Left kidney (tissue), 1 donor: ENCODE measurements at regions not wholly inside any gene's neighbourhood (a gene's known extent, or its start where the extent isn't known, plus 50 kb on each side); places are given as distances from the start of the nearest gene placed in this dataset.

Source experiments
- DNase-seq: peaks from one replicate; pipeline ENCODE4 v3.0.0-alpha.2; 2013

DNA sequence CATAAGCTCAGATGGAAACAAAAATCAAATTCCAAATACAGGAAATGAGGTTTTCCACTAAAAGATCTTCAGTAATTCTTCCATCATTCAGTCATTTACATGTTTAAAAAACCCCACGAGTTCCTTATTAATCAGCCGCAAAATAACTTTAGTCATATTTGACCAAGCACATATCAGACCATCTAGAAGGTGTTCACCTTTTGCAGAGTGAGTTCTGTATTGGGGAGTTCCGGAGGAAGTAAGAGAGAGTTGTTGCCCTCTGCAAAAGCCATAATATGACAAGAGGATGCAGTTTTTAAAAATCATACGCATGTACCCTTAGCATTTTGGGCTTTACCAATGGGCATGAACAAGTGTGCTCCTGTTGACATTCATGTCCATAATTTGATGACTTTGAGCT is 61.6 kb downstream of the CCR1 start:
- DNase-seq, result no peak

DNA sequence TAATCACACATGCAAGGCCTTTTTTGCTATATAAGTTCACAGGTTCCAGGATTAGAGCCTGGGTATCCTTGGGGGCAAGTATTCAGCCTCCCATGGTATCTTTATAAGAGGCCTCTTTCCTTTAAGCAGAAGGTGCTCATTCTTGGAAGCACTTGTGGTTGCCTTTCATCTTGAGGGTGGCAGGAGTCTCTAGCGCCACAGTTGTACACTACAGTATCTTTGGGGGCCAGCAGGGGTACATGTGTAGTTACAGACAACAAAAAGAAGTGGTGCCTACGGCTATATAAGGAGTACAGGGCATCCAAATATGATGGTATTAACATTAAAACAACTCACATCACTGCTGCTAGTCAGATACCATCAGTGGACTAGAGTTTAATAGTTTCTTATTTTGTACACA is 62.1 kb downstream of the CCR1 start:
- no peak for DNase-seq

DNA sequence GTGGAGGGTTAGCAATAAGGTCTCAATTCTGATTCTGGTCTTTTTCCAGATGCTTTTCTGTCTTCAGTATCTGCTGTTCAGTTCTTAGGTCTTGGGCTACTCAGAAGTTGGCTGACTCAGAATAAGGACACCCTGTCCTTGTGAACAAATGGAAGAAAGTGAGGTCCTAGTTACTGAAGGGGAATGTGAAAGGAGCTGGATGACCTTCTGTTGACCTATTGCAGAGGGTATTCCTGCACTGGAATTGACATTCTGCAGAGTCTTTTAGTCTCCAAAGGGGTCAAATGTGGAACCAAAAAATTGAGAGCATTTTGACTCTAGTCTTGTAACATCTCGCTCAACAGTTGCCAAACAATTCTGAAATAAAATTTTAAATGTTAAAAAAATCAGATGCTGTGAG is 63.0 kb downstream of the CCR1 start:
- no peak for DNase-seq

DNA sequence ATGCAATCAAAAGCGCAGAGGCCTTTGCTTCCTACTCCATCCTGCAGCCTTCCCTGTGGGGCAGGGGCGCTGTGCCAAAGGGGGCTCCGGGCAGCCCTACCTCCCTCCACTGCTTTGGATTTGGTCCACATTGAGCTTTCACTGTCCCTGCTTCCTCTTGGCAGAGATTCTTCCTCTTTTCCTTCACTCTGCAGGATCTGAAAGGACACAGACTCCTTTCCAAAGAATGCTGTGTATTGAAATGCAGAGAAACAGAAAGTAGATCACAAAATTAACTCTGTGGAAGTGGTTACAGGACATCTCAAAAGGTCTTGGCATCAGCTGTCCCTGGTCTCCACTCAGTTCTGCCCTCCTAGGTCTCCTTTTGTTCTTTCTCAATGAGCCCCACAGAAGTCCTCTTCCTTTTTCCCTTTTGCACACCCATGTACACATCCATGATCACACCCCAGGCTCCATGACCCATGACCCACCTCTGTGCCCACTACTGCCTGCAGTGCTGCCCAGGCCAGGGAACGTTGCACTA is 64.1 kb downstream of the CCR1 start:
- no peak for DNase-seq

DNA sequence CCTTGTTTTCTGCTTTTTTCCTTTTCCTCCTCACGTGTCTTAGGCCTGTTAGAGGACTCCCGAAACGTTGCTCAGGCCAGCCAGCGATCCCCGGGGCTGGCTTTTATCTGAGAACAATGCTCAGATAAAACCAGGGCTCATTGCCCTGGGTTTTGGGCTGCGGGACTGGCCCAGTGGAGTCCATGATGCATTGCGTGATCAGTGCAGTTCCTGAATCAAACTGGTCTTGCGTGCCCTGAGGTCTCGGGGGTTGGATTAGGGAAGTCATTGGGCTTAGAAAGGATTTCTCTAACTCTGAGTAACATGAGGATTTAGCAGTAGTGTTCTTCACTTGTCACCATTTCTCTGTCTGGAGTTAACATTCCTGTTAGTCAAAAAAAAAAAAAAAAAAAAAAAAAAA is 66.3 kb downstream of the CCR1 start:
- DNase-seq, result no peak

DNA sequence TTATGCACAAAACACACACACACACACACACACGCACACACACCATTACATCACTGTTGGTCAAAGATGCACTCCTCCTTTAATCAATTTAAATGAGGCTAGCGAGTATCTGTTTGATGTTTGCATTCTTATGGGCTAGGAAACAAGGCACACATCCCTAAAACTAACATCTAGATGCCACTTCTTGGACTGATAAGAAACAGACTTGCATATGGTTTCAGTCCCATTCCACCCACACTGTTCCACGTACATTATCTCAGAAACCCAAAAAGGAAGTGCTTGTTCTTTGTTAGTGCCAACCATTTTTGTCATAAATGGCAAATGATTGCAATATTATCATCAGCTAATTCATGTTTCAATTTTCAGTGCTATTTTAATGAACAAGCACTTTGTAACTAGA is 69.5 kb downstream of the CCR1 start:
- DNase-seq, result no peak

DNA sequence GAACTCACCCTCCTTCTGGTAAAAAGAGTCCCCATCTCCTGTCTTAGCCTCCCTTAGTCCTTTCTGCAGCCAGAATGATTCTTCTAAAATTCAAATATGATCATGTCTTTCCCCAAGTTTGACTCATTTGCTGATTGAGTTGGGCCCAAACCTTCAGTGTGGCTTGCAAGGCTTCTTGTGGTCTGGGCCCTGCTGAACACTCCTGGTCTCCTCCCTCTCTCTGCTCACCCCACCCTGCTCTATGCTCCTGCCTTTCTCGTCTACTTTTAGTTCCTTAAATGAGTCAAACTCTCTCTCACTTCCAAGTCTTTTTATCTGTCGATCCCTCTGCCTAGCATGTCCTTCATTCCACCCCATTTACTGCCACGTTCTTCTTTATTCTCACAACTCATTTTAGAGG is 72.6 kb downstream of the CCR1 start:
- DNase-seq, result no peak

DNA sequence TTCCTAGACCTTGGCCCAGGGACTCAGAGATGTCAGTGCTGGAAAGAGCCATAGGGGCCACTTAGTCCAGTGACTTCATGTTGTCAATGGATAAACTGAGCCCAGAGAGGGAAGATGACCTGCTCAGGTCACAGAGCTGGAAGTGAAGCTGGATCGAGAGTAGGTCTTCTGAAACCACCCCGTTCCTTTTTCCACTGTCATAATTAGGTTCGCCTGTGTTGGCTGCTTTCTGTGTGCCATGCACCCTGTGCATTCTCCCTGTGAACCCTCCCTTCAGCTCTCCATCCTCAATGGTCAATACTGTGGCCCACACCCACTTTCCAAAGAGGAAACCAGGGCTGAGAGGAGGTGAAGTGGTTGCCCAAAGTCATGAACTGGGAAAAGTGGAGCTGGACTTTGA is 74.8 kb downstream of the CCR1 start:
- no peak for DNase-seq

DNA sequence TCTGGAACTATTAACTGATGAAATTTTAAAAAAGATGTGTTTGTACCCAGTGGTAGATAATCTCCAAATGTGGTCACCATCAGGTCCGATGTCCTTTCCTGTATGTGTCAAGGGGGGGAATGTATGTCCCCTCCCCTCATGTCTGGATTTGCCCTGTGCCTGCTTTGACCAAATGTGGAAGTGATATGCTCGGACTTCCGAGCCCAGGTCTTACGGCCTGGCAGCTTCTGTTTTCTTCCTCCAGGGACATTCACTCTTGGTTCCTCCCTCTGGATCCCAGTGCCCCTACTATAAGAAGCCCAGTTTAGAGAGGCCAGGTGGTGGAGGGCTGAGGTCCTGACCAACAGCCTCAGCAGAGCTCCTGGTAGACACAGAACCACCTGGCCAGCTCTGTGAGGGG is 75.5 kb downstream of the CCR1 start:
- no peak for DNase-seq

DNA sequence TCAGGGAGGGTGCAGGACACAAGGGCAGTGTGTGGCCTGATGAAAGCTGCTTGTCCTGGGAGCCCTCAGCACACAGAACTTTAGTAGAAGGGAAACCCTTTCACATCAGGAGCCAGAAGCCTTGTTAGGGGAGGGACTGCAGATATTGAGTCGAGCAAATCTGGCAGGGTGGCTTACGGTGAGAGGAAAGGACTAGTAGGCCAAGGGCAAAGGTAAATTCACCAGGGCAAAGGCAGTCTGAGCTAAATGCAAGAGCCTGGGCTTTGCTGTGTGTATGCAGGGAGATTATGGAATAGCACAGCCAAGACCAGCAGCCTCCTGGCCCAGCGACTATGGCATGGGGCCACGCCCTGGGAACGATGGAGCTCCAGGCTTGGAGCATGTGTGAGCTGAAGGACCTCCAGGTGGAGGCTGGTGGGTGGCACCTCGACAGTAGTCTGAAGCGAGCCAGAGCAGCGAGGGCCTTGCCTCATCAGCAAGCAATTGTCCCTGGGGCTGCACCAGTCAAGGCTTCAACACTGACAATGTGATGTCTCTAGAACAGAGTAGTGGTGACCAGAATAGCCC is 76.1 kb downstream of the CCR1 start:
- DNase-seq, result no peak

DNA sequence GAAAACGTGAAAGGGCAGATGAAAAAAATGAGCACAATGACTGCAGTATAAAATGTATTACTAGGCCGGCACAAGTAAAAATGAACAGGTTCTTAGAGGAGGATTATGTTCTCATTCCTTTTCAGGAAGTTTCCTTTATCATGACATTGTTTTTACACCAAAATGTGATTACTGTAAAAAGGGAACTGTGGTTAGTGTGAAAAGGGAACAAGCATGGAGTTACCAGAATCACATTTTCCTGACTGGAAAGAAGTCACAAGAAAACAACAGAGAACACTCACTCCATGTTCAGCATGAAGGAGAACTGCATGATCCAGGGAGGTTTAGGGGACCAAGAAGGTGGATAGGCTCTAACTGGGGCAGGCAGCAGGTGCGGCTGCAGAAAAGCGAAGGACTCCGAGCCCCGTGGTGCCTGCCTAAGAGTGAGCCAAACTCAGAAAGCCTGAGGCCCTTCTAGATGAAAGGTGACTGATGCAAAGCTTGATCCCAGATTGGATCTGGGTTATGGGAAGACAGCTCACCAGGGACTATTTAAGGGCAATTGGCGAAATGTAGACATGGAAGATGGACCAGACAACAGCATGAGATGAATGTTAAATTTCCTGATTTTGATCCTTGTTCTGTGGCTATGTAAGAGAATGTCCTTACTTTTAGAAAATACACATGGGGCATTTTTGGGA is 77.3 kb downstream of the CCR1 start:
- no peak for DNase-seq

DNA sequence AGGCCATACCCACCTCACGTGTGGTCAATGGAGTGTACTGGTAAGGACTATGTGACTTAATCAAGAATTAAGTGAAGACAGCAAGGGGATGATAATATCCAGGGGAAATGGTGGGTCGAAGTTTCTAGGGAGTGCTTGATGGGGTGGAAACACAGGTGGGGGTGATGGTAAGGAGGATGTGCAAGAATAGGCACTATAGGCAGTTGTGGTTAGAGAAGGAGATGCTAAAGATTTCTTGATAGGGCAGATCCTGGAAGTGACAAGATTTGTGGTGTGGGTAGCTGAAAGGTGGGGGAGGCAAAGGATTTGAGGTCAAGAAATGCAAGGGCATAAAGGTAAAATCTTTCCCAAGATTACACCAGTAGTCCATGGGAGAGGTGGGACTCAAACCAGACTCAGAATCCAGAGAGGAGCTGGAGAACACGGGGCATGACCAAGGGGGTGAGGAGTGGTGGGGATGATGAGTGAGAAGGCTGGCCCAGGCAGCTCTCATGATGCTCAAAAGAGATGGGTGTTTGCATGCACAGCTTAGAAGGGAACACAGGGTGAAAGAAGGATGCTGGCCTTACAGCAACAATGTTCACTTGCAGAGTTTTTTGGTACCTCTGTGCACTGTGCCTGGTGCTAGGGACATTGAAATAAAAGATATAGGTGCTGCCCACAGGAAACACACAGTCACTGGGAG is 78.4 kb downstream of the CCR1 start:
- no peak for DNase-seq

DNA sequence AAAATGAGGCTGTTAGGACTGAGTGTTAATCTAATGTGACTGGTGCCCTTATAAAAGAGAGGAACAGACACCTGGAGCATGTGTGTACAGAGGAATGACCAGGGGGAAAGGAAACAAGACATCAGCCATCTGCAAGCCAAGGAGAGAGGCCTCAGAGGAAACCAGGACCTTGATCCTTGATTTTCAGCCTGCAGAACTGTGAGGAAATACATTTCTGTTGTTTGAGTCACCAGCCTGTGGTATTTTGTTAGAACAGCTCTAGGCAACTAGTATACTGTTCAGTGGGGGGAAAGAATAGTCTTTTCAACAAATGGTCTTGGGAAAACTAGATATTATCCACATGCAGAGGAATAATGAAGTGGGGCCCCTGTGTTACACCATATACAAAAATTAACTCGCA is 80.6 kb downstream of the CCR1 start:
- no peak for DNase-seq

DNA sequence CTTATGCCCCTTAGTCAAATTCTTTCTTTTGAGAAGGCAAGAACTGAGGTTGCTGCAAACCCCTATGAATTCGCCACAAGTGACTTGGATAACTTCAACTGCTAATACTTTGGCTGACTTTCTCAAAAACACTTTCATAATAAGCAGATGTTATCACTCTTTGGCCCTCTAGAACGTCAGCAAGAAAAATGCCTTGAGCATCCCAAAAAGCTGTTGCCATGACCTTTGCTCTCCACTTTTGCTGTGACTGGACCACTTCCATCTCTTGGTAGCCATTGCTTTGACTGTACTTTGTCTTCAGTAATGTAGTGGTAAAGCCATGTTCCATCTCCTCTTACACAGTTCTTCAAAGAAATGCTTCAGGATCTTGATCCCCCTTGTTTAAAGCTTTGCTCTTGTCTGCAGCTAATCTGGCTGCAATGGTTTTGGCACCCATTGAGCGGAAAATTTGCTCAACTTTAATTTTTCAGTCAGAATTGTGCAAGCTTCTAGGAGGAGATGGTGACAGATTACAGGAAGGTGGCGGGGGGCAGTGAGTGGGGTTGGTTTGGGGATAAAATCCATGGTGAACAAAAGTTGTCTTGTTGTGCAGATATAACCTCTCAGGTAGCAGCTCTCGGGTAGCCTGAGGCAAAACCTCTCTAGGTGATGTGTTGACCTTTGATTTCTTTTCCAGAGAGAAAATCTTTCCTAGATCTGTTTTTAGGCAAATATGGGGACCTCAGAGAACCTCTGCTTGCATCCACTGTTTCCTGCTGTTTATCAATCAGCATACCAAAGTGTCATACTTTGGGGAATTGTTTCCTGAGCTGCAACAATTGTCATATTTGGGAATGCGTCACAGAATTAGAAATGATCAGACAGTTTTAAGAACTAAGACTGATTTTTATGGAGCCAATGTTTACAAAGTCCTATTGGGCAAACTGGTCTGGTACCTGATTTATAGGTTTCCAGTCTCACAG is 83.6 kb downstream of the CCR1 start:
- DNase-seq, result no peak

DNA sequence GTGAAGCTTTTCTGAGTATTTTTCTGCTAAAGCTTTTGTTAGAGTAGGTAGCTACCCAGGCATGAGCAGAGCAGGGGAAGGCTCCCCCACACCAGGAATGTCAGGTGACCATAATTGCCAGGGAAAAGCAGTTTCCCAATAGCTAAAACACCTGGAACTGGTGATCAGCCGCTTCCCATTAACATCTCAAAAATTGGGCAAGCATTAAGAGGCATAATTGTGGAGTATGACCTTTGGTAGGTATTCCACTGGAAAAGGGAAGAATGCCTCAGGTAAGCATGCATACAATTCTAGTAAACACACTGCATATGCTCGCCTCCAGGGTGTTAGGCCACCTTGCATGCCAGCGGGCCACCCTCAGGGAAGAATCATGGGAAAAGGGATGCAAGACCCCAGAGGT is 84.5 kb downstream of the CCR1 start:
- DNase-seq, result no peak

DNA sequence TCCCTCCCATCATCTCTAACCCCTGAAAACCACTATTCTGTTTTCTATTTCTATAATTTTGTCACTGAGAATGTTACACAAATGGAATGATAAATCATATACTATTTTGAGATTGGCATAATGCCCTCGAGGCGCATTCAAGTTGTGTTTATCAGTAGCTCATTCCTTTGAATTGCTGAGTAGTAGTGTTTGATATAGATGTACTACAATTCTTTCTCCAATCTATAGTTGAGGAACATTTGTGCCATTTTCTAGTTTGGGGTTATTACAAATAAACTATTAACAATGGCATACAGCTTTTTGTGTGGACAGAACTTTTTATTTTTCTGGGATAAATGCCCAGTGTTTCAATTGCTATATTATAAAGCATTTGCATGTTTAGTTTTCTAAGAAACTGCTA is 86.0 kb downstream of the CCR1 start:
- no peak for DNase-seq

DNA sequence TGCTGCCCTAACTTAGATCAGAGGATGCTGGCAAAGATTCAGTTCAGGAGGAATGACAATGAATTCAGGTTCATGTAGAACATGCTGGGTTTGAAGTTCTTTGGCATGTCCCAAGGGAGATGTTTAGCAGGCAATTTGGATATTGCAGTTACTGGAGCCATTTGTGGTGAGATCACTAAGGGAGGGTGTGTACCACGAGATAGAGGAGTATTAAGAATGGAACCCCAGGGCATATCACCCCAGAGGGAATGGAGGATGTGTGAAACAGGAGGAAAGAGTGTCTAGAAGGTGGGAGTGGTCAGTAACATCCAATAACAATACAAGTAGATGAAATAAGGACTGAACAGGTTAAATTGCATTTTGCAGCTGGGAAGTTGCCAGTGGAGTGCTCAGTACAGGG is 87.1 kb downstream of the CCR1 start:
- no peak for DNase-seq

DNA sequence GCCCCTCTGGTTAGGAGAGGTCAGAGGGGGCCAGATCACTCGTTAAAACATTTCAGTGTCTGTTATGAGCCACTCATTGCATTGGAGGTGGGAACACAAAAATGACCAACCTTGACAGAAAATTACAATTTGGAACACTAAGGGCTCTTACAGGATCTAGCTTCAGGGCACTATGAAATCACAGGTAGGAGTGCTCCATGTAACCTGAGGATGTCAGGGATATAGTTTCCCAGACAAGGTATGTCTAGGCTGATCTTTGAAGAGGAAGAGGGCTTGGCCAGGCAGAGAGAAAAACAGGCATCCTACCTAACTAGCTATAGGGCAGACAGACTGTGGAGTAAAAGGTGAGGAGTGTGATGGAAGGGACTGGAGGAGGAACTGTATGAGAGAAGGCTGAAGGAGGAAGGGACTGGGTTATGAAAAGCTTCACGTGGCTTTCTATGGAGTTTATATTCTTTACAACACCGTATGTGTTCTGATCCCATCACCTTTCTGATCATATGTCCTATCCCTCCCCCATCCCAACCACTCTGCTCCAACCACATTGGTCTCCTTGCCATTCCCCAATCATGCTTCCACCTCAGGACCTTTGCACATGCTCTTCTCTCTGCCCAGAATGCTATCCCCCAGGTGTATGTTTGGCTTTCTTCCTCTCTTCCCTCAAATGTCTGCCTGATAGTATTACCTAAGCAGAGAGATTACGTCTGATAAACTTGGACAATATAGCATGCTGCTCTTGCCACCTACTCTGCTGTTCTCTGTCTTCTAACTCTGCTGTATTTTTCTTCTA is 88.2 kb downstream of the CCR1 start:
- no peak for DNase-seq

DNA sequence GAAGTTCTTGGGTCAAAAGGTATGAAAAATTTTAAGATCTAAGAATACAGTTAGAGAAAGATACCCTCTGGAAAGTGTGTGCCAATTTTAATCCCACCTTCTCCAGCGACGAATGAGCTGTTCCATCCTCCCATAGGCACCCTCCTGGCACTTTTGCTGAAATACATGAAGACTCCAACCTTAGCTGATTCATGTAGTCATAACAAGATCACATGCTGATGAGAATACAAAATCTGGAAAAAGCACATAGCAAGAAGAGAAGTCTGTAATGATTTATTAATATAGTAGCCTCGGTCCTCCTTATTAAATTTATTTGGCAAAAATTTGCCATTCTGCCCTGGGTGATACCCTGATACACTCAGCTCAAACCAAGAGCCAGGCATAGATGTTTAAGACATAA is 88.9 kb downstream of the CCR1 start:
- no peak for DNase-seq

DNA sequence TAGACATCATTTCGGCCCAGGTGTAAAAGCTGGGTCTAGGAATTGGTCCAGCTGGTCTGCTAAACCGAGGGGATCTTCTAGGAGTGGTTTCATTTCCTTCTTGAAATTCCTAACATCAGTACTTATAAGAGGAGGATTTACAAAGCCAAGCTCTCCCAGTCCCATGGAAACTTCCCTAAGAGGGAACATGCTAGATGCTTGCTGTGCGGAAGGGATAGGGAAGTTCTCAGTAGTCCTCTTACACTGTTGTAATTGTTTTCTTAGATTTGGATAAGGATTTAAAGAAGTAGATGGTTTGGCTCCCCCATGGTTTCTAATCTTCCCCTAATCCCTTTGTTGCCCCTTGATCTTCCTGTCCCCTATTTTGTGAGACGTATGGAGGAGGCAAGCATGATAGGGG is 89.7 kb upstream of the XCR1 start:
- DNase-seq, result no peak

DNA sequence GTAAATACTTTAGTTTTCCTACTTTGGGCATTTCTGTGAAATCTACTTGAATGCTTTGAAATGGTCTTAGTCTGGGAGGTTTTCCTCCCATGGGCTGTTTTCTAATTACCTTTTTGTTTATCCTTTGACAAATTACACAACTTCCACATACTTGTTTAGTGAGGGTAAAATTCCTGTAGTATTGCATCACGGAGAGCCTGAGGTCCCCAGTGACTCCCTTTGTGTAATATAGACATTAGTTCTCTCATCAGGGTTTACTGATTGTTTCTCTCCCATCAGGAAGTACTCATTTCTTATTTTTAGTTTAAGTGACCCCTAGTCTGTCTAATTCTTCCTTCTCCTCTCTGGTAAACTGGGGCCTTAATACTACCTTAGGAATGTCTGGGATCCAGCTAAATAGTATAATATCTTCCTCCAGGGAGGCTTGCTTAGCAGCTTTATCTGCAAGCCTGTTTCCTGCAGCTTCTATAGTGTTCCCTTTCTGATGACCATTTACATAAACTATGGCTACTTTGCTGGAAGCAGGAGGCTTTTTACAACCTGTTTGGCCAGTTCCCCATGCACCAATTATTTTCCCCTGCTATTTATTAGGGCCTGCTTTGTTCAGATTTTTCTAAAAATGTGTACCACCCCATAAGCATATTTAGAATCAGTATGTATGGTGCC is 87.2 kb upstream of the XCR1 start:
- DNase-seq, result no peak
